ENCODE measurements at regions not wholly inside any gene's neighbourhood (a gene's known extent, or its start where the extent isn't known, plus 50 kb on each side); places are given as distances from the start of the nearest gene placed in this dataset.

- TF ChIP-seq NFAT5 (CRISPR knock-in tag; IDR thresholded peaks at IDR 0.05), result no peak
- TF ChIP-seq U2AF2 (IDR thresholded peaks at IDR 0.05; ENCODE audit: low read depth, low read length), result no peak
- TF ChIP-seq ZNF773 (CRISPR knock-in tag; IDR thresholded peaks at IDR 0.05; ENCODE audit: borderline replicate concordance), result no peak
- TF ChIP-seq ZNF720 (CRISPR knock-in tag; IDR thresholded peaks at IDR 0.05), result no peak
- no peak for TF ChIP-seq CEBPB (IDR thresholded peaks at IDR 0.05; ENCODE audit: borderline replicate concordance, low read depth, low read length)
These were observed 72.8 kb upstream of the IFNG-AS1 start (continued) for GRCh38 chr12:67916266-67916970.

GRCh38 chr12:67917811-67918210 lies 71.4 kb upstream of the IFNG-AS1 start:
- no peak for DNase-seq (ENCODE audit: low spot score)
- TF ChIP-seq ZBTB34 (CRISPR knock-in tag; IDR thresholded peaks at IDR 0.05) (no peak), ZNF546 (CRISPR knock-in tag; conservative IDR thresholded peaks at IDR 0.05) (no peak), RFX3 (CRISPR knock-in tag; IDR thresholded peaks at IDR 0.05) (no peak), ZMAT5 (CRISPR knock-in tag; IDR thresholded peaks at IDR 0.05; ENCODE audit: borderline replicate concordance, low read depth) (no peak)
- Histone ChIP-seq H3K4me3 (replicated peaks in 1 of 3; ENCODE audit: insufficient read depth in 1 of 3, low read depth in 2 of 3, low read length in 3 of 3) (no peak overlapping the region), H3K4me1 (ENCODE audit: insufficient read depth, low read length) (no peaks in the 10 kb centered on the region), H3K79me2 (ENCODE audit: insufficient read depth, low read length) (no peaks in the 10 kb centered on the region), H3K9me3 (ENCODE audit: low read length) (no peaks in the 10 kb centered on the region), H4K20me1 (ENCODE audit: insufficient read depth, low read length) (no peaks in the 10 kb centered on the region), H3K4me2 (ENCODE audit: low read depth, low read length) (no peak overlapping the region), H3K27ac (ENCODE audit: extremely low read length, insufficient read depth, low read length) (no peak overlapping the region), H3K27me3 (ENCODE audit: control insufficient read depth in 1 of 2, insufficient read depth in 2 of 2, low read length in 2 of 2) (no peaks in the 10 kb centered on the region; a peak in 1 of 5 replicates), H3K9ac (ENCODE audit: insufficient read depth, low read depth, low read length) (no peak overlapping the region), H3K36me3 (replicated peaks in 1 of 2; ENCODE audit: control insufficient read depth in 1 of 2, insufficient read depth in 2 of 2, low read length in 2 of 2) (no peaks in the 10 kb centered on the region), H2AFZ (ENCODE audit: low read length) (no peak overlapping the region)
- ChIA-PET POLR2A (no interaction called here), CTCF (ENCODE audit: low intra/inter-chr PET ratio, low total read pairs) (no interaction called here)
- no TSS peak for BruUV-seq (replicated peaks)
- 27% methylated on average over 4 of the region's 4 CpGs for WGBS (ENCODE audit: low lambda C conversion rate)
- intact Hi-C loops (cut with micrococcal nuclease; ENCODE audit: unreplicated experiment), result no loop called here
- no peak for ATAC-seq
- no peak for FAIRE-seq
- in situ Hi-C loops (cut with HindIII; ENCODE audit: extremely low pct_ligation_motif_present, low pct_unique_long_range_greater_than_20kb), result no loop called here
